HL-60 (cell line): ENCODE measurements at regions not wholly inside any gene's neighbourhood (a gene's known extent, or its start where the extent isn't known, plus 50 kb on each side); places are given as distances from the start of the nearest gene placed in this dataset.

ENCODE experiments used
- GABPA ChIP-seq: IDR thresholded peaks from 2 replicates; pipeline ENCODE4 v1.6.1; 2012; ENCODE audit warnings: low read depth
- POLR2AphosphoS5 ChIP-seq: IDR thresholded peaks from 2 replicates; pipeline ENCODE4 v1.6.1; 2012; ENCODE audit warnings: low read depth
- SPI1 ChIP-seq: IDR thresholded peaks from 2 replicates; pipeline ENCODE4 v1.6.1; 2012; ENCODE audit warnings: low read depth, mild to moderate bottlenecking, borderline replicate concordance
- TF ChIP-seq, protein P1 (sequence below): IDR thresholded peaks from one replicate; pipeline ENCODE4 v1.5.1; 2011; ENCODE audit warnings: low read length, control low read depth, inconsistent platforms; ENCODE audit not compliant: insufficient read depth
- TF ChIP-seq, protein P2 (sequence below): IDR thresholded peaks from 2 replicates; pipeline ENCODE4 v1.6.1; 2012; ENCODE audit warnings: low read depth; ENCODE audit not compliant: insufficient replicate concordance

DNA sequence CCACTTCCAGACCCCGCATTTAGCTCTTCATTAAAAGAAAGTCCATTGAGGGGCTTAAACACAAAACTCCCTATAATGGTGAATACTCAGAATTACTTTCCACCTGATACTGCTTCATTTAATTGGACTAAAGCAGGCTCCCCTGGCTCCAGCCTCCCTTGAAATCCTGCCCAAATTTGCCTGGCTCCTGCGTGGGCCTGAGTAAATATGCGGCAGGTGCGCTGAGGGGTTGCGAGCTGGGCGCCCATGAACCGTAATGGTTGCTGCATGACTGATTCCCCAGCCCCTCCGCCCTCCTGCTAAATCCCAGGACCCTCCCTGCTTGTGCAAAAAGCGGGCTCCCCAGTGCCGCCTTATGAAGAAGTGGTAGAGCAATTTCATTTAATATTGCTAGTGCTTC is 639.7 kb downstream of the BNC2 start:
- TF ChIP-seq, protein P1, sequence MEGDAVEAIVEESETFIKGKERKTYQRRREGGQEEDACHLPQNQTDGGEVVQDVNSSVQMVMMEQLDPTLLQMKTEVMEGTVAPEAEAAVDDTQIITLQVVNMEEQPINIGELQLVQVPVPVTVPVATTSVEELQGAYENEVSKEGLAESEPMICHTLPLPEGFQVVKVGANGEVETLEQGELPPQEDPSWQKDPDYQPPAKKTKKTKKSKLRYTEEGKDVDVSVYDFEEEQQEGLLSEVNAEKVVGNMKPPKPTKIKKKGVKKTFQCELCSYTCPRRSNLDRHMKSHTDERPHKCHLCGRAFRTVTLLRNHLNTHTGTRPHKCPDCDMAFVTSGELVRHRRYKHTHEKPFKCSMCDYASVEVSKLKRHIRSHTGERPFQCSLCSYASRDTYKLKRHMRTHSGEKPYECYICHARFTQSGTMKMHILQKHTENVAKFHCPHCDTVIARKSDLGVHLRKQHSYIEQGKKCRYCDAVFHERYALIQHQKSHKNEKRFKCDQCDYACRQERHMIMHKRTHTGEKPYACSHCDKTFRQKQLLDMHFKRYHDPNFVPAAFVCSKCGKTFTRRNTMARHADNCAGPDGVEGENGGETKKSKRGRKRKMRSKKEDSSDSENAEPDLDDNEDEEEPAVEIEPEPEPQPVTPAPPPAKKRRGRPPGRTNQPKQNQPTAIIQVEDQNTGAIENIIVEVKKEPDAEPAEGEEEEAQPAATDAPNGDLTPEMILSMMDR, result no peak
- TF ChIP-seq POLR2AphosphoS5 (no peak), GABPA (no peak), SPI1 (no peak)
- TF ChIP-seq, protein P2, sequence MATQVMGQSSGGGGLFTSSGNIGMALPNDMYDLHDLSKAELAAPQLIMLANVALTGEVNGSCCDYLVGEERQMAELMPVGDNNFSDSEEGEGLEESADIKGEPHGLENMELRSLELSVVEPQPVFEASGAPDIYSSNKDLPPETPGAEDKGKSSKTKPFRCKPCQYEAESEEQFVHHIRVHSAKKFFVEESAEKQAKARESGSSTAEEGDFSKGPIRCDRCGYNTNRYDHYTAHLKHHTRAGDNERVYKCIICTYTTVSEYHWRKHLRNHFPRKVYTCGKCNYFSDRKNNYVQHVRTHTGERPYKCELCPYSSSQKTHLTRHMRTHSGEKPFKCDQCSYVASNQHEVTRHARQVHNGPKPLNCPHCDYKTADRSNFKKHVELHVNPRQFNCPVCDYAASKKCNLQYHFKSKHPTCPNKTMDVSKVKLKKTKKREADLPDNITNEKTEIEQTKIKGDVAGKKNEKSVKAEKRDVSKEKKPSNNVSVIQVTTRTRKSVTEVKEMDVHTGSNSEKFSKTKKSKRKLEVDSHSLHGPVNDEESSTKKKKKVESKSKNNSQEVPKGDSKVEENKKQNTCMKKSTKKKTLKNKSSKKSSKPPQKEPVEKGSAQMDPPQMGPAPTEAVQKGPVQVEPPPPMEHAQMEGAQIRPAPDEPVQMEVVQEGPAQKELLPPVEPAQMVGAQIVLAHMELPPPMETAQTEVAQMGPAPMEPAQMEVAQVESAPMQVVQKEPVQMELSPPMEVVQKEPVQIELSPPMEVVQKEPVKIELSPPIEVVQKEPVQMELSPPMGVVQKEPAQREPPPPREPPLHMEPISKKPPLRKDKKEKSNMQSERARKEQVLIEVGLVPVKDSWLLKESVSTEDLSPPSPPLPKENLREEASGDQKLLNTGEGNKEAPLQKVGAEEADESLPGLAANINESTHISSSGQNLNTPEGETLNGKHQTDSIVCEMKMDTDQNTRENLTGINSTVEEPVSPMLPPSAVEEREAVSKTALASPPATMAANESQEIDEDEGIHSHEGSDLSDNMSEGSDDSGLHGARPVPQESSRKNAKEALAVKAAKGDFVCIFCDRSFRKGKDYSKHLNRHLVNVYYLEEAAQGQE, result no peak
